LNCaP clone FGC (cell line): ENCODE measurements at regions not wholly inside any gene's neighbourhood (a gene's known extent, or its start where the extent isn't known, plus 50 kb on each side); places are given as distances from the start of the nearest gene placed in this dataset.
"Not testable (repeated sequence)": the region's sequence is repeated elsewhere in the genome, so short reads cannot be mapped to it uniquely, and the experiment has no call there.

ENCODE experiments used
- DNase-seq: peaks from one replicate; pipeline ENCODE4 v3.0.0-alpha.2; 2011; ENCODE audit warnings: low read depth
- H3K4me3 ChIP-seq: 2 replicates; pipeline ENCODE4 v1.5.1; 2011; ENCODE audit warnings: mild to moderate bottlenecking, low read depth, low read length, control low read depth
- TF ChIP-seq, protein P1 (sequence below): IDR thresholded peaks from 2 replicates; pipeline ENCODE4 v1.5.1; 2012; ENCODE audit warnings: mild to moderate bottlenecking; ENCODE audit not compliant: control insufficient read depth, insufficient read depth; ENCODE audit errors: extremely low read depth

GRCh38 chr1:194774535-194774934, 1588.1 kb upstream of the B3GALT2 start:
- DNase-seq, result no peak
- TF ChIP-seq, protein P1, sequence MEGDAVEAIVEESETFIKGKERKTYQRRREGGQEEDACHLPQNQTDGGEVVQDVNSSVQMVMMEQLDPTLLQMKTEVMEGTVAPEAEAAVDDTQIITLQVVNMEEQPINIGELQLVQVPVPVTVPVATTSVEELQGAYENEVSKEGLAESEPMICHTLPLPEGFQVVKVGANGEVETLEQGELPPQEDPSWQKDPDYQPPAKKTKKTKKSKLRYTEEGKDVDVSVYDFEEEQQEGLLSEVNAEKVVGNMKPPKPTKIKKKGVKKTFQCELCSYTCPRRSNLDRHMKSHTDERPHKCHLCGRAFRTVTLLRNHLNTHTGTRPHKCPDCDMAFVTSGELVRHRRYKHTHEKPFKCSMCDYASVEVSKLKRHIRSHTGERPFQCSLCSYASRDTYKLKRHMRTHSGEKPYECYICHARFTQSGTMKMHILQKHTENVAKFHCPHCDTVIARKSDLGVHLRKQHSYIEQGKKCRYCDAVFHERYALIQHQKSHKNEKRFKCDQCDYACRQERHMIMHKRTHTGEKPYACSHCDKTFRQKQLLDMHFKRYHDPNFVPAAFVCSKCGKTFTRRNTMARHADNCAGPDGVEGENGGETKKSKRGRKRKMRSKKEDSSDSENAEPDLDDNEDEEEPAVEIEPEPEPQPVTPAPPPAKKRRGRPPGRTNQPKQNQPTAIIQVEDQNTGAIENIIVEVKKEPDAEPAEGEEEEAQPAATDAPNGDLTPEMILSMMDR, result no peak
- no peak overlapping the region for H3K4me3 ChIP-seq

DNA sequence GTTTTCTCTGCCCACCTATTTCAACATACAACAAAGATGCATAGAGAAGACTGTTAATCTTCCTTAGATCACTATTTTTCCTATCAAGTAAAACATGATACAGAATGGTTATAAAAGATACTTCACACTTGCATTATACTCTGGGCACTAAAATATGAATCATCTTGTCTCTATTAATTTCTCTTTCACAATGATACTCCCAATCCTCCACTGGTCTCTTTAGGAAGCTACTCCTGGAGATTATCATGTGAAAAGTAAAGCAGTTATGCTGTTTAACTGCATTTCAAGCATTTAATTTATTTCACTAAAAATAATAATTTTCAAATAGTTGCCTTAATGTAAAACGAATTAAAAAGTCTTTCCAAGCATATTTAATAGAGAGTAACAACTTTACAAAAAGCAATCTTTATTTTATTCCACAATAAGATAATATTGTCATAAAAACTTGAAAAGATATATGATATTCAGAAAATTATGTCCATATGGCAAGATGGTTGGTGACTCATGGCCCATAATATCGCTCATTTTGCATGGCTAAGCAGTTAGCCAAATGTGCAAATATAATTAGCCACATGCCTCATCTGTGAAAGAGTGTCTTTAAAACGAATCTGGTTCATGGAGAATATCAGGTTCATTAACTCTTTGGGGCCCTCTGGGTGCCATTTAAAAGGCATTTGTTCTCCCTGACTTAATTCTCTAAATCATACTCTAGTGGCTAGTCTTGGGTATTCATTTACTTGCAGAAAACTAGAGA, 1569.0 kb upstream of the B3GALT2 start:
- no peak overlapping the region for H3K4me3 ChIP-seq
- DNase-seq, result no peak
- TF ChIP-seq, protein P1, result no peak

- not testable (repeated sequence) for DNase-seq, H3K4me3 ChIP-seq
Measured at GRCh38 chr1:194738843-194739242, 1552.4 kb upstream of the B3GALT2 start.

- H3K4me3 ChIP-seq, result no peak overlapping the region
- no peak for DNase-seq
- TF ChIP-seq, protein P1, result no peak
Measured at GRCh38 chr1:194734970-194735369, 1548.6 kb upstream of the B3GALT2 start.

DNA sequence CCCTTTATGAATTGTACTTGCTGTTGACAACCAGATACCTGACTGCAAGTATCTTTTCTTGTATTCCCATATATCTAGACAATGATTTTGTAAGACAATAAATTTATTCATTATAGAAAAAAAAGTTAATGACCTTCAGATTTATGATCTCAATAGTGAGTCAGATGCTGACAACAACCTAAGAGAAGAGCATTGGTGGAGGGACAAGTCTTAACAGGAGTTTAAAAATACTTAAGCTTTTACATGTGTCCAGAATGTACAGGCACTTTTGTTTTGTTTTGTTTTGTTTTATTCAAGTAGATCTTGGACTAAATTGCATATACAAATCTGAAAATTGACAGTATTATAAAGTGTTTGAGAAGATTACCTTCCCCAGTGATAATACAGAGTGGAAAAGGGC, 1544.6 kb upstream of the B3GALT2 start:
- TF ChIP-seq, protein P1, result no peak
- no peak for DNase-seq
- H3K4me3 ChIP-seq, result no peak overlapping the region

- DNase-seq, result no peak
- H3K4me3 ChIP-seq, result no peak overlapping the region
- TF ChIP-seq, protein P1, result no peak
Measured at GRCh38 chr1:194730304-194730703, 1543.9 kb upstream of the B3GALT2 start.

GRCh38 chr1:194723067-194723466, 1536.7 kb upstream of the B3GALT2 start:
- no peak overlapping the region for H3K4me3 ChIP-seq
- TF ChIP-seq, protein P1, result no peak
- DNase-seq, result no peak
